GM12892 (cell line): ENCODE measurements at regions not wholly inside any gene's neighbourhood (a gene's known extent, or its start where the extent isn't known, plus 50 kb on each side); places are given as distances from the start of the nearest gene placed in this dataset.

ENCODE experiments used
- POLR2A ChIP-seq: IDR thresholded peaks from 2 replicates; pipeline ENCODE4 v1.6.1; 2011; ENCODE audit warnings: low read depth, low read length, control low read depth
- TAF1 ChIP-seq: IDR thresholded peaks from 2 replicates; pipeline ENCODE4 v1.6.1; 2011; ENCODE audit warnings: low read depth, mild to moderate bottlenecking, control low read depth, low read length, borderline replicate concordance

DNA sequence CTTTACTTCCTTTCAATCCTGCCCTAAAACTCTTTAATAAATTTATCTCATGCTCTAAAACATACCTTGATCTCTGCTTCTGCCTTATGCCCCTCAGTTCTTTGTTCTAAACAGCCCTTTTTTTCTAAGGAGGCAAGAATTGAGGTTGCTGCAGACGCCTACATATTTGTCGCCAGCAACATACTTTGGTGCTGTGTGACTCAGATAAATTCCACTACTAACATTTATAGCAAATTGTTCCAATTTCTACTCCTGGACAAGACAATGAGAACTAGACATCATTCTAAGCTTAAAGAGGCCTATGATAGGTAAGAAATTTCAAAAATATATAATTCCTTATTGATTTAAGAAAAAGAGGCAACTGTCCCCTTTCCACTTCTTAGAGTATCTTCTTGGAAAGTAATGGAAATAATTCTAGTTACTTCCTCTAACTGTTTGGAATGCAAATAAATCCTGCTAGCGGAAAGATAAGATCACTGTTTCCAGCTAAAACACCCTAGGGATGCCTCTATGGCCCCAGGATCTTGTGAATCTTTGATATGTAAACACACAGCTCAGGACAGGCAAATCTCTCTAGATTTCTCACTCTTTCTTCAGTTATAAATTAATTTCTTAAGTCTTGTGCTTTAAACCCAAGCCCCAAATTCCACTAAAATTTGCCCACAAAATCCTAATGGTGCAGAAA is 869.1 kb downstream of the KCNT2 start:
- TF ChIP-seq TAF1, result no peak
- no peak for TF ChIP-seq POLR2A
